GM12891 (cell line): ENCODE measurements at regions not wholly inside any gene's neighbourhood (a gene's known extent, or its start where the extent isn't known, plus 50 kb on each side); places are given as distances from the start of the nearest gene placed in this dataset.

ENCODE experiments used
- POLR2A ChIP-seq: IDR thresholded peaks from 2 replicates; pipeline ENCODE4 v1.6.1; 2011; ENCODE audit warnings: low read depth, low read length, control low read depth
- POU2F2 ChIP-seq: IDR thresholded peaks from 2 replicates; pipeline ENCODE4 v1.6.1; 2011; ENCODE audit warnings: low read depth, mild to moderate bottlenecking, control low read depth, low read length, moderate library complexity
- TAF1 ChIP-seq: IDR thresholded peaks from 2 replicates; pipeline ENCODE4 v1.6.1; 2011; ENCODE audit warnings: low read depth, low read length, control low read depth

DNA sequence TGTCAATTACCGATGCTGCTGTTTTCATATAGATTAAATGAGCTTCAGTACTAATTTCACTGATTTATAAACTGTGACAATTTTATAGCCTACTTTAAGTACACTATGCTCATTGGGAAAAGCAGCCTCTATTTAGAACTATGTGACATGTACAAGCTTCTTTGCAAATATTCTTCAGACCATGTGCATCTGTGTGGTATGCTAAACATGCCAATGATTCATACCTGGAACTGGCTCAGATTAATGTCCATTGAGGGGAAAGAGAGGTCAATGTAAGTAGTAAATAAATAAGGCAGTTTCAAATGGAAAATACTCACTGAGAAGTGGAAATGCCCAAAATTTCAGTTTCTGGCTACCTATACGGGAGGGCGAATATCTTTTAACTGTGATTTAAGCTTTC is 777.7 kb downstream of the C6orf118 start:
- no peak for TF ChIP-seq POLR2A
- TF ChIP-seq TAF1 = no peak
- no peak for TF ChIP-seq POU2F2
